AG09319 (cell line): ENCODE measurements at regions not wholly inside any gene's neighbourhood (a gene's known extent, or its start where the extent isn't known, plus 50 kb on each side); places are given as distances from the start of the nearest gene placed in this dataset.

Experiments used
- DNase-seq: peaks from one replicate; pipeline ENCODE4 v3.0.0-alpha.2; 2010; ENCODE audit warnings: low read depth; ENCODE audit errors: extremely low read depth
- TF ChIP-seq, protein P1 (sequence below): IDR thresholded peaks from 2 replicates; pipeline ENCODE4 v1.5.1; 2011; ENCODE audit warnings: low read depth, mild to moderate bottlenecking, inconsistent platforms, low read length, moderate library complexity

DNA sequence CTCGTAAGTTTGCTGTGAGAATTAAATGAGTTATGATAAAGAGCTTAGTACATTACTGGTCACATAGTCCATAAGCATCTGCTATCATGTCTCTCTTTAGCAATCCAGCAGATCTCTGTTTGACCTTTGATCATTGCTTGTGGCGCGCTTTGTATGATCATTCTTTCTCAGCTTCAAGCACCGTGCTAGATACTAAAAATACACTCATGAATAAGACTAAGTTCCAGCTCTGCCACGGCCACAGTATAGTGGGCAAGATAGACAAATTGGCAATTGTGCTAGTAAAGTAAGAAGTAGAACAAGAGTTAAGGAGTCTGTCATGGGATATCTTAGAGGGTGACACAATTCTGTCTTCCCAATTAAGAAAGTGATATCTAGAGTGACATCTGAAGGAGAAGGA, 75.2 kb upstream of the ADGRF1 start:
- DNase-seq = no peak
- TF ChIP-seq, protein P1, sequence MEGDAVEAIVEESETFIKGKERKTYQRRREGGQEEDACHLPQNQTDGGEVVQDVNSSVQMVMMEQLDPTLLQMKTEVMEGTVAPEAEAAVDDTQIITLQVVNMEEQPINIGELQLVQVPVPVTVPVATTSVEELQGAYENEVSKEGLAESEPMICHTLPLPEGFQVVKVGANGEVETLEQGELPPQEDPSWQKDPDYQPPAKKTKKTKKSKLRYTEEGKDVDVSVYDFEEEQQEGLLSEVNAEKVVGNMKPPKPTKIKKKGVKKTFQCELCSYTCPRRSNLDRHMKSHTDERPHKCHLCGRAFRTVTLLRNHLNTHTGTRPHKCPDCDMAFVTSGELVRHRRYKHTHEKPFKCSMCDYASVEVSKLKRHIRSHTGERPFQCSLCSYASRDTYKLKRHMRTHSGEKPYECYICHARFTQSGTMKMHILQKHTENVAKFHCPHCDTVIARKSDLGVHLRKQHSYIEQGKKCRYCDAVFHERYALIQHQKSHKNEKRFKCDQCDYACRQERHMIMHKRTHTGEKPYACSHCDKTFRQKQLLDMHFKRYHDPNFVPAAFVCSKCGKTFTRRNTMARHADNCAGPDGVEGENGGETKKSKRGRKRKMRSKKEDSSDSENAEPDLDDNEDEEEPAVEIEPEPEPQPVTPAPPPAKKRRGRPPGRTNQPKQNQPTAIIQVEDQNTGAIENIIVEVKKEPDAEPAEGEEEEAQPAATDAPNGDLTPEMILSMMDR = no peak

DNA sequence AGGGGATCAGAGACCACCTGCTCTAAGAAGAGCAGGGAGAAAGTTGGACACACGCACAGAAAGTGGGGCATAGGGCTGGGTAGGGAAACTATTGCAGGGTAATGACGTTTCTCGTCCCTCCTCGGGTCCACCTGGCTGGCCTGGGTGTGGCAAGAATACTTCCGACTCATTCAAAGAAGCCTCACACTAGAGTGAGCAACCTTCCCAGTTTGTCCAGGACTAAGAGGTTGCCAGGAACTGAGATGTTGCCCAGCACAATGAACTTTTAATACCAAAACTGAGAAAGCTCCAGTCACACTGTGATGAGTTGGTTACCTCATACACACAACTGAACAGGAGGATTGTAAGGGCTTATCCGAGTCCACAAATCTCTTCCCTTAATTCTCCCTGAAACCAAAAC, 74.5 kb upstream of the ADGRF1 start:
- TF ChIP-seq, protein P1 = no peak
- DNase-seq = no peak

DNA sequence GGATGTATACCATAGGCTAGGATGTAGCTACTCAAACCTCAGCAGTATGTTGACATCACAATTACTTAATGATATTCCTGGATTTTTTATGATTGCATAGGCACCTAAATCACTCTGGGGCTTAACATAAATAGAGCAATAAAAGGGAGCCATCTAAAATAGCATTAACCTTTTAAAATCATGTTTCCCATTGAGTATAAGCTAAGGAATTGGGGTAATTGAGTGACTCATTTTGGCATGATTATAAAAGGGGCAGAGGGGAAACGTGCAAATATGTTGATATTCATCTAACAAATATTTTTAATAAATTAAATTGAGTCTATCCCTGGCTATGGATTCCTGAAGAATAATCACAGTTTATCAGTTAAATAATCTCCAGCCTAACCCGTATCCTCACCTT, 74.0 kb upstream of the ADGRF1 start:
- TF ChIP-seq, protein P1 = no peak
- DNase-seq = no peak

DNA sequence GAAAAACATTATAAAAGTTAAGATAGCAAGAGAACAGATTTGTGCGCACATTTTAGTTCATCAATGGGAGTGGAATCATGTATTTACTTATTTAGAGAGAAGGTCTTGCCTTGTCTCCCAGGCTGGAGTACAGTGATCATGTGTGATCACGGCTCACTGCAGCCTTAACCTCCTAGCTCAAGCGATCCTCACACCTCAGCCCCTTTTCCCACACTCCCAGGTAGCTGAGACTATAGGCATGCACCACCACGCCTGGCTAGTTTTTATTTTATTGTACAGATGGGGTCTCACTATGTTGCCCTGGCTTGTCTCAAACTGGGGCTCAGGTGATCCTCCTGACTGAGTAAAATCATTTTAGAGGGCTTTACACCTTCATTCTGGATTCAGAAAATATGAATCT, 72.3 kb upstream of the ADGRF1 start:
- TF ChIP-seq, protein P1 = no peak

DNA sequence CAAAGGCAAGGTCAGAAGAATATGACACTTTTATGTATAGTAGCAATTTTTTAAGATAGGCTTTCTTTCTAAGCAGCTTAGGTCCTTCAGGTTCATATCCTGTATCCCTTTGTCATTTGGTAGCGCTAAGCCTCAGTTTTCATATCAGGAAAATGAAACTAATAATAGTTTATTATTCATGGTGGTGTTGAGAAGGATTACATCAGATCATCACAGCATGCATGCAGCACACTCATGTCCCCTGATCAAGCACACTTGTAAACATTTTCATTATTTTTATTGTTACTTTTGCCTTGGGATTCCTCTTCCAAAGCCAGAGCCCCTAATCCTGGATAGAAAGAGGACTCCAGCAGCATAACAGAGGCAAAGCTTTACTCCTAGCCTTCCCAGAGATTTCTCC, 70.2 kb upstream of the ADGRF1 start:
- DNase-seq = no peak

More for the DNA sequence above, 72.3 kb upstream of the ADGRF1 start:
- DNase-seq = no peak

DNA sequence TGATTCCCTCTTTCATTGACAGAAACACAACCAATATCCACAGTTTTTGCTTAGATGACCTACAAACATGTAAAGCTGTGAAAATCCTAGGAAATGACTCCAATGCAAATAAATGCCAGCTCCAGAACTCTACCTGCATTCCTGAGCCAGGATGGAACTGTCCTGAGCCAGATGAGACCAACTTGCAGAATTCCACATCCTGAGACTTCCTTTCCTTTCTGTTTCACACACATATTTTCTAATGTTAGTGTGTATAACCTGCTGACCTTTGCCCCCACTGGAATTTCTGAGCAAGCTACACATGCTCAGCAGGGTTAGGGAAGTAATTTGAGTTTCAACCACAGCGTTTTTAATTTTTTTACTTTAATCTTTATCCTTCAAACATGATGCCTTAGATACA, 69.6 kb upstream of the ADGRF1 start:
- DNase-seq = no peak
- TF ChIP-seq, protein P1 = no peak

More for the DNA sequence above, 70.2 kb upstream of the ADGRF1 start:
- TF ChIP-seq, protein P1 = no peak

DNA sequence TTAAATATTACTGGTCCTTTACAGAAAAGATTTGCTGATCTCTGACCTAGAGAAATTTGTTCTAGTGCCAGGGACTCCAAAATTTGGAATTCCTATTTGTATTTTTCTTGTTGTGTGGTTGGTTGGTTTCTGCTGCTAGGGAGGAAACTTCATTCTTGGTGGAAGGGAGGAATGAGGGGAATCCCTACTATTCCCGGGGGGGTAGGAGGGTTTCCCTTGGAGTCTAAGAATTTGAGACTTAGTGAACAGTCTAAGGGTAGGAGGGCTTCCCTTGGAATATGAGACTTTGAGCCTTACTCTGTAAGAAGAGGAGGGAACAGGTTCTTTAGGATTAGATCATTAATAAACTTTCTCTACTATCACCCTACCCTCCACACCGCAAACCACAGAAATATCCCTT, 67.1 kb upstream of the ADGRF1 start:
- no peak for DNase-seq
- TF ChIP-seq, protein P1 = no peak
